ENCODE measurements at regions not wholly inside any gene's neighbourhood (a gene's known extent, or its start where the extent isn't known, plus 50 kb on each side); places are given as distances from the start of the nearest gene placed in this dataset.

- H3K4me3 Mint-ChIP-seq = no peak overlapping the region
- no peaks in the 10 kb centered on the region for H3K36me3 Mint-ChIP-seq (ENCODE audit: insufficient read depth)
- no peak for DNase-seq (ENCODE audit: low spot score in 2 of 2)
- no peaks in the 10 kb centered on the region for H3K9me3 Mint-ChIP-seq
- H3K4me1 Mint-ChIP-seq = no peaks in the 10 kb centered on the region
- ATAC-seq (replicated peaks; ENCODE audit: extremely low read depth, poor library complexity, severe bottlenecking) = no peak
- H3K27me3 Mint-ChIP-seq = peaks cover 11% of the 10 kb centered on the region
- no peak overlapping the region for H3K27ac Mint-ChIP-seq (ENCODE audit: low read depth)
Observed at GRCh38 chr4:16988814-16989213, 90.4 kb upstream of the LDB2 start.

GRCh38 chr4:16977081-16977480 is 78.6 kb upstream of the LDB2 start:
- Mint-ChIP-seq H3K27ac (ENCODE audit: low read depth) (no peak overlapping the region), H3K4me3 (no peak overlapping the region), H3K27me3 (peaks cover 38% of the 10 kb centered on the region), H3K4me1 (no peaks in the 10 kb centered on the region), H3K36me3 (ENCODE audit: insufficient read depth) (no peaks in the 10 kb centered on the region), H3K9me3 (no peaks in the 10 kb centered on the region)
- ATAC-seq (replicated peaks; ENCODE audit: extremely low read depth, poor library complexity, severe bottlenecking) = no peak
- no peak for DNase-seq (ENCODE audit: low spot score in 2 of 2)

- Mint-ChIP-seq H3K4me1 (no peaks in the 10 kb centered on the region), H3K36me3 (ENCODE audit: insufficient read depth) (peaks cover 2% of the 10 kb centered on the region), H3K9me3 (no peaks in the 10 kb centered on the region), H3K4me3 (no peak overlapping the region), H3K27ac (ENCODE audit: low read depth) (no peak overlapping the region), H3K27me3 (peaks cover 42% of the 10 kb centered on the region)
- ATAC-seq (replicated peaks; ENCODE audit: extremely low read depth, poor library complexity, severe bottlenecking) (no peak), DNase-seq (ENCODE audit: low spot score in 2 of 2) (no peak)
Observed at GRCh38 chr4:16969696-16970135, 71.3 kb upstream of the LDB2 start.

DNA sequence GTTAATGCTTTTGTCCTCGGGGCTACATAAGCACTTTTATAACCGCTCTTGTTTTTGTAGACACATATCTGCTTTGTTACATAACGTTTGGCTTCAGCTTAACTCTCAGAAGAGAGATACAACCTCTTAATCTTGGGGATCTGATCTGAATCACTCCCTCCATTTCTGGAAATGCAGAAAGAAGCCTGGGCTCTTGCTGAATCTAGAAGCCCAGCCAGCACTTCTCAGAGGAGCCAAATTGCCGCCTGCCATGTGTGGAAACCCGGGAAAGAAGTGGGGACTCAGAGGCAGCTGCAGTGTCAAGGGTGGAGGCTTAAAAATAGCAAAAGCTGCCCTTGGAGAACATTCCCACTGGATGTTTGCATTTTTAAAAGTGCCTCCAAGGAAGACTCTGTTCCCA is 69.3 kb upstream of the LDB2 start:
- Mint-ChIP-seq H3K36me3 (ENCODE audit: insufficient read depth) (peaks cover 2% of the 10 kb centered on the region), H3K4me1 (no peaks in the 10 kb centered on the region), H3K27me3 (peaks cover 31% of the 10 kb centered on the region), H3K27ac (ENCODE audit: low read depth) (no peak overlapping the region), H3K4me3 (no peak overlapping the region), H3K9me3 (no peaks in the 10 kb centered on the region)
- ATAC-seq (replicated peaks; ENCODE audit: extremely low read depth, poor library complexity, severe bottlenecking) (no peak), DNase-seq (ENCODE audit: low spot score in 2 of 2) (no peak)

GRCh38 chr4:16959305-16959704 is 60.9 kb upstream of the LDB2 start:
- no peaks in the 10 kb centered on the region for H3K9me3 Mint-ChIP-seq
- peaks cover 42% of the 10 kb centered on the region for H3K27me3 Mint-ChIP-seq

GRCh38 chr4:16952896-16953630 is 54.6 kb upstream of the LDB2 start:
- Mint-ChIP-seq H3K27ac (ENCODE audit: low read depth) (no peak overlapping the region), H3K36me3 (ENCODE audit: insufficient read depth) (no peaks in the 10 kb centered on the region), H3K27me3 (peaks cover 17% of the 10 kb centered on the region), H3K9me3 (peaks cover 11% of the 10 kb centered on the region), H3K4me3 (no peak overlapping the region), H3K4me1 (no peaks in the 10 kb centered on the region)
- DNase-seq (ENCODE audit: low spot score in 2 of 2) (no peak), ATAC-seq (replicated peaks; ENCODE audit: extremely low read depth, poor library complexity, severe bottlenecking) (no peak)

More at GRCh38 chr4:16959305-16959704, 60.9 kb upstream of the LDB2 start:
- H3K36me3 Mint-ChIP-seq (ENCODE audit: insufficient read depth) = no peaks in the 10 kb centered on the region
- H3K4me3 Mint-ChIP-seq = no peak overlapping the region
- H3K4me1 Mint-ChIP-seq = no peaks in the 10 kb centered on the region
- H3K27ac Mint-ChIP-seq (ENCODE audit: low read depth) = no peak overlapping the region
- ATAC-seq (replicated peaks; ENCODE audit: extremely low read depth, poor library complexity, severe bottlenecking) (no peak), DNase-seq (ENCODE audit: low spot score in 2 of 2) (no peak)

DNA sequence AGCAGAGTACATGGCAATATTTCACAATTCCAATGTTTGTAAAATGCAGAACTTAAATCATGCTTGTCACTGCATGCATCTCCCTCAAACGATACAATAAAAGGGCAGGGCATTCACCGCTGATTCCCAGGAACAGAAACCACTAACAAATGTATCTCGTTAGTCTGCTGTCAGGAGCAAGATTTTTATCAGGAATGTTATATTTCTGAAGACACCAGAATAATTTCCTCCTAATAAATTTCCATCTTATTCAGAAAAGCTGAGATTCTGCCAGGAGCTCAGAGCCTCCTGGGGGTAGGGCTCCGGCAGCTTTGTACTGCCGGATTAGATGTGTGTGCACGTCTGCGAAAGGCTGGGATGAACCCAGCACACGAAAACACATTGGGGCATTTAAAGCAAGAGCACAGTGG is 54.0 kb upstream of the LDB2 start:
- Mint-ChIP-seq H3K36me3 (ENCODE audit: insufficient read depth) (no peaks in the 10 kb centered on the region), H3K9me3 (peaks cover 11% of the 10 kb centered on the region), H3K4me3 (no peak overlapping the region), H3K27ac (ENCODE audit: low read depth) (no peak overlapping the region), H3K4me1 (no peaks in the 10 kb centered on the region), H3K27me3 (peaks cover 17% of the 10 kb centered on the region)
- ATAC-seq (replicated peaks; ENCODE audit: extremely low read depth, poor library complexity, severe bottlenecking) (no peak), DNase-seq (ENCODE audit: low spot score in 2 of 2) (no peak)

Measured in central memory CD8-positive, alpha-beta T cell (primary cell).